Keratinocyte (primary cell): ENCODE measurements at regions not wholly inside any gene's neighbourhood (a gene's known extent, or its start where the extent isn't known, plus 50 kb on each side); places are given as distances from the start of the nearest gene placed in this dataset.

ENCODE experiments used
- CTCF ChIP-seq, 3 experiments: IDR thresholded peaks in 1 of 3; conservative IDR thresholded peaks in 1 of 3; optimal IDR thresholded peaks in 1 of 3; 2 replicates in 2 of 3; 3 replicates in 1 of 3; pipeline versions ENCODE3 to v1.5.1; 2011; ENCODE audit warnings: low read length in 3 of 3, mild to moderate bottlenecking in 3 of 3, moderate library complexity in 2 of 3, control low read depth in 1 of 3, inconsistent platforms in 1 of 3; ENCODE audit not compliant: insufficient read depth in 2 of 3; ENCODE audit errors: extremely low read depth in 1 of 3
- EZH2 ChIP-seq: IDR thresholded peaks from one replicate; pipeline ENCODE4 v1.6.1; 2012; ENCODE audit warnings: inconsistent platforms, mild to moderate bottlenecking, low read length, moderate library complexity

GRCh38 chrX:66872771-66873170 lies 233.9 kb upstream of the EDA2R start:
- TF ChIP-seq CTCF (optimal IDR thresholded peaks at IDR 0.05 in 1 of 3, IDR thresholded peaks at IDR 0.05 in 1 of 3, conservative IDR thresholded peaks at IDR 0.05 in 1 of 3; ENCODE audit: extremely low read depth in 1 of 3, insufficient read depth in 2 of 3, low read length in 3 of 3) (no peak), EZH2 (no peak)
